Bronchial epithelial cell (primary cell): ENCODE measurements at regions not wholly inside any gene's neighbourhood (a gene's known extent, or its start where the extent isn't known, plus 50 kb on each side); places are given as distances from the start of the nearest gene placed in this dataset.

ENCODE experiments used
- DNase-seq: peaks from one replicate; pipeline ENCODE4 v3.0.0-alpha.2; 2010; ENCODE audit warnings: low read depth
- FAIRE-seq: peaks from 2 replicates; lab custom pipeline; 2011; peaks lifted over from hg19 to GRCh38; lab: Jason Lieb, UNC
- H3K27me3 ChIP-seq: 2 replicates; pipeline ENCODE4 v1.5.1; 2011; ENCODE audit warnings: low read length; ENCODE audit not compliant: control insufficient read depth, insufficient read depth
- H3K36me3 ChIP-seq: 2 replicates; pipeline ENCODE4 v1.5.1; 2011; ENCODE audit warnings: low read length; ENCODE audit not compliant: control insufficient read depth, insufficient read depth
- H3K4me3 ChIP-seq: 2 replicates; pipeline ENCODE4 v1.5.1; 2011; ENCODE audit warnings: mild to moderate bottlenecking, low read depth, low read length, control low read depth
- CTCF ChIP-seq: IDR thresholded peaks from 2 replicates; pipeline ENCODE4 v1.5.1; 2011; ENCODE audit warnings: mild to moderate bottlenecking, moderate library complexity, low read length, control low read depth, inconsistent platforms; ENCODE audit not compliant: insufficient read depth, severe bottlenecking

DNA sequence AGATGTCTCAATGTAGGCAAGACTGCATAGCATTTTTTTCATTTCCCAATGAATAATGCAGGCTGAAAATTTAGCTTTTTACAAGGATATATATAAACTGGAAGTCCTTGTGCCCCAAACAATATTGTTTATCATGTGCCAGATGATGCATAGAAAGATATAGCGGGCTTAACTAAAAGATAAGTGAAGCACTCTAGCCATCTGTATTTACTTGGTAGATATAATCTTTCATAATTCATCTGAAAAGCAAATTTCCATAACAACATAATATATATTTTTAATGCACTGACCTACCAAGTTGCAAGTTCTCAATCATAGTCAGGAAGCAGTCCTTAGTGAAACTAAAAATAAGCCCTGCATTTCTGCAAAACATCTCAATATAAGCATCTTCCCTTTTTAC lies 653.3 kb downstream of the NLGN4X start:
- Histone ChIP-seq H3K36me3 (no peaks in the 10 kb centered on the region), H3K4me3 (no peak overlapping the region), H3K27me3 (no peaks in the 10 kb centered on the region)
- DNase-seq (no peak), FAIRE-seq (no peak)
- TF ChIP-seq CTCF = no peak

- H3K27me3 ChIP-seq = no peaks in the 10 kb centered on the region
- no peaks in the 10 kb centered on the region for H3K36me3 ChIP-seq
- no peak for DNase-seq
- no peak for FAIRE-seq
- TF ChIP-seq CTCF = no peak
- H3K4me3 ChIP-seq = no peak overlapping the region
Observed at GRCh38 chrX:5568934-5569333, 659.7 kb downstream of the NLGN4X start.

GRCh38 chrX:5559386-5559785 lies 669.3 kb downstream of the NLGN4X start:
- Histone ChIP-seq H3K4me3 (no peak overlapping the region), H3K27me3 (no peaks in the 10 kb centered on the region), H3K36me3 (no peaks in the 10 kb centered on the region)
- DNase-seq (peak; percentile 1), FAIRE-seq (no peak)
- TF ChIP-seq CTCF = no peak

DNA sequence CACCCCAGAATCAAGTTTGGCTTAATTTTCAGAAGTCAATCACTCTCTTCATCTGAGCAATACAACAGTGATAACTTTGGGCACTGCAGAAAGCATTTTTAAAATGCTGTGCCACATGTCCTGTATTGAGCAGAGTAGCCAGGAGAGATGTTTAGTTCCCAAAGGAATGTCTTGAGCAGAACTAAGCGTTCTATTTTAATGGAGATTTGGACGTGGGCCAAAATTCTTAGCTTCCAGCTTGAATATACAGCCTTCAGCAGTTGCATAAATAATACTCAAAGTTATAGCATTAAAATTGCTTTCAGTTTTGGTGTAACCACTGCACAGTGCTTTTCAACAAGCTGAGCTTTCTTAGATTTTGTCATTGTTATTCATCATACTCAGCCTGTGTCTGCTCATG lies 679.2 kb downstream of the NLGN4X start:
- Histone ChIP-seq H3K4me3 (no peak overlapping the region), H3K36me3 (no peaks in the 10 kb centered on the region), H3K27me3 (no peaks in the 10 kb centered on the region)
- FAIRE-seq = no peak
- DNase-seq = no peak
- TF ChIP-seq CTCF = no peak

DNA sequence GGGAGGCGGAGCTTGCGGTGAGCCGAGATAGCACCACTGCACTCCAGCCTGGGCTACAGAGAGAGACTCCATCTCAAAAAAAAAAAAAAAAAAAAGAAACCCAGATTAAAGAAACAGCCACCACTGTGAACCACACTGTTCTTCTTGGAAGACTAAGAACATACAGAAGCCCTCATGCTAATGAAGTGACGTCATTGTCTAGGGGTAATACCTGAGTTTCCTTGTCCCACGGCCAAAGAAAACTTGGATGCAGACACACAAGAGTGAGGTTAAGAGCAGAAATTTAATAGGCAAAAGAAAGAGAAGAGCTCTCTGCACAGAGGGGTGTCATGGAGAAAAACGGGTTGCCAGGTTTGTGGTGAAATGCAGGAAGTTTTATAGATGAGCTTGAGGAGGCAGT lies 691.6 kb downstream of the NLGN4X start:
- Histone ChIP-seq H3K36me3 (no peaks in the 10 kb centered on the region), H3K27me3 (no peaks in the 10 kb centered on the region), H3K4me3 (no peak overlapping the region)
- no peak for FAIRE-seq
- TF ChIP-seq CTCF = no peak
- no peak for DNase-seq

DNA sequence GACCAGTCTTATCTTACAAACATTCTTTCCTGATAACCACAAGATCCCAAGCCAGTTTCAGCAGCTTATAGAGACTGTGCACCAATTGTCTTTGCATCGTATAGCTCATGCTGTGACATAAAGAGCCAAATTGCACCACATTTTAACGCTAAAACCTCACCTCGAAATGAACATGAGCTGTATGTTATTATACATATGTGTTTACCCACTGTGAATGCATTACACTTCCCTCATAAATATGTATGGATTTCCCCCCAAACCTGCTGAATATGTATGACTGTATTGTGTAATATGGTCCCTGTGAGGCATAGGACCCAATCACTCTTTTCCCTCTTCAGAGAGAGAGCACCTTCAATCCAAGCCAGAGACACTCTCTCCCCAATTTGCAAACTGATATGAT lies 692.4 kb downstream of the NLGN4X start:
- FAIRE-seq = peak; percentile 23
- Histone ChIP-seq H3K4me3 (no peak overlapping the region), H3K27me3 (no peaks in the 10 kb centered on the region), H3K36me3 (no peaks in the 10 kb centered on the region)
- no peak for TF ChIP-seq CTCF
- DNase-seq = no peak
